GM18517 (cell line): ENCODE measurements at regions not wholly inside any gene's neighbourhood (a gene's known extent, or its start where the extent isn't known, plus 50 kb on each side); places are given as distances from the start of the nearest gene placed in this dataset.
A peak's percentile ranks its signal among the peaks of the same experiment; 100 is the strongest.

Experiments
- ATAC-seq: cut with Tn5 transposase; IDR thresholded peaks from one replicate; pipeline ENCODE4 v1.9.1; 2021; ENCODE audit warnings: mild to moderate bottlenecking, moderate library complexity; ENCODE audit not compliant: unreplicated experiment

DNA sequence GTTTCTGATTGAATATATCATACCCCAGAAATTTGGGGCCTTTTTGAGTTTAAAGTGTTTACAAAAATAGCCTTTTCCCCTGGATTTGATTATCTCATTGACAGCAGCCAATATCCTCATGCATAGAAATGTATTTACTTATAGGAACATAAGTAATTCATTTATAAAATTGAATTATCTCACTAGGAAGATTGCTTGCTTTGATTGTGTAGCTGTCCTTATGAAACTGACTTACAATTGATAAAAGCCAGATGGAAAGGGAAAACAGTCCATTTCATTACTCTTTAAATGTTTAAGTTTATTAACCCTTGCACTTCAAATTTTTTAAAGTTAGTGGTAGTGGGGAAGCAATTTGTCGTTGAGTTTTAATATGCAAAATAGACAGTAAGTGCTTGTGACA is 310.2 kb upstream of the TBX22 start:
- ATAC-seq = no peak

DNA sequence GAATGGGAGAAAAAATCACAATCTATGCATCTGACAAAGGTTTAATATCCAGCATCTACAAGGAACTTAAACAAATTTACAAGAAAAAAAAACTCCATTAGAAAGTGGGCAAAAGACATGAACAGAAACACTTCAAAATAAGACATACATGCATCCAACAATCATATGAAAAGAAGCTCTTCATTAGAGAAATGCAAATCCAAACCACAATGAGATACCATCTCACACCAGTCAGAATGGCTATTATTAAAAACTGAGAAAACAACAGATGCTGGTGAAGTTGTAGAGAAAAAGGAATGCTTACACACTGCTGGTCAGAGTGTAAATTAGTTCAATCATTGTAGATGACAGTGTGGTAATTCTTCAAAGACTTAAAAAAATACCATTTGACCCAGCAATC is 306.0 kb upstream of the TBX22 start:
- peak; percentile 60 for ATAC-seq

DNA sequence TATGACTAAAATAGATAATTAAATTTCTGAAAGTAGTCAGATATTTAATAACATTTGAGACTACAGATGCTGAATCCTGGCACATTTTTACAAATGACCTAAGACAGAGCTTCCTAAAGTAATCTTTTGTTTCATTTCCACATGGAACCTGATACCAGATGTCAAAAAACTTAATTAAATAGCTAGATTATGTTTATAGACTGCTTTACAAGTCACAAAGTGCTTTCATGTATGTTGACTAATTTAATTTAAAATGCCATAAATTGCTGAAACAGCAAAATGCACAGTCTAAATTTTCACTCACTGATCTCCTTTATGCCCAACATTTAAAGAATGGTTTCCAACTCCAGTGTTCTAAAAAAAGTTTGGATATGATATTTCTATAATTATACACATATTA is 299.1 kb upstream of the TBX22 start:
- no peak for ATAC-seq

DNA sequence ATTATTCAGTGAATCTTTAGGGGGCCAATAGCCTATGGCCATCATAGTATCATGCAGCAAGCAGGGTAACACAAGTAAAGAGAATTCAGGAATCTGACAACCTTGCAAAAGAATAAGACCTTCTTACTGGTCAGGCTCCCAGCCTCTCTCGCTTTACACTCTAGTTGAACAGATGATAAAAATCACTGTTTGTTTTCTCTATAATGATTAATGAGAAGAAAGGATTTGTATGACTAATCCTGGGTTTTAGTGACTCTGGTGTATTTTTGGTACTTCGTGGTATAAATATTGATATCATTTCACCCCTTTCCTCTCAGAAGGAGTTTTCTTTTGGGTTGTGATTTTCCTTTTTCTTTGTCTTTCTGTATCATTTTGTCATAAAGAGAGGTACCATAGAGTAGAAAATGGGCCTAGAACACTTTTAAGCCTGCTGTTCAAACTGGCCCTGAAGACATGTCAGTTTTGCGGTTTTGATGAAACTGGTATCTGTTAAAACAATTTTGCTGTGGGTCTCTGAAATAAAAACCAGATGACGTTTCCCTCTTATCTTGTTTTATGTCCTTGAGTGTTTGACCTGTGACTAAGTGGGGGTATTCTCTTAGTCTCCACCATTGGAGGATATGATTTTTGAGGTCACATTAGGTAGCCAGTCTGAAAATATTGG is 294.9 kb upstream of the TBX22 start:
- peak; percentile 87 for ATAC-seq

DNA sequence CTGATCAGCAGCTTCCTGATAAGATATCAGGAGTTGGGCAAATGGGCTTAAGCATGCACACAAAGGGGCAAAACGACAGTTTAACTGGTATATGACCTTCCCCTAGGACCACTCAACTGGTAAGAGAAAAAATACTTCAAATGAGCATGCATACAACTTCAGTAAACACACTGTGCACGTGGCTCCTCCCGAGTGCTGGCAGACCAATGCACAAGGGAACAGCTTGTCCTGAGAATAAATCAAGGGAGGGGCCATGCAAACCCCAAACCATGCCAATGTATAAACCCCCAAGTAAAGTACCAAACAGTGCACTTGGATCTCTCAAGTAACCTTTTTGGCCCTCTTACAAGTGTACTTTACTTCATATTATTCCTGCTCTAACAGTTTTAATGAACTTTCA is 293.3 kb upstream of the TBX22 start:
- ATAC-seq = no peak

DNA sequence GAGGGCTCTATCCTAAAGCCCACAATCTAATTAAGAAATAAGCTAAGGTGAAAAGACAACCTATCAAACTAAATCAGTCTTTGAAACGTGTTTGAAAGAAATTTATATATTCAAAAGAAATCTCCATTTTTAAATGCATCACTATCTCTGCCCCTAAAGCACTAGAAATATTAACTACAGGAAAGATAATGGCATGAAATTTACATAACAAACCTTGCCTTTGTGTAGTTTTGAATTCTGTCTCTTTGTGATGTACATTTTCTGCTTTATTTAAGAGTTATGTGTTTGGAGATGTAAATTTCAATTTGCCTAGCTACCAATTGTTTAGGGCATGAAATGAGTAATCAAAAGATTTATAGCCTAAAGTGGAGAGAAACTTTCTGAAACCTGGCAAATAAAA is 286.1 kb upstream of the TBX22 start:
- ATAC-seq = no peak
